ENCODE measurements at regions not wholly inside any gene's neighbourhood (a gene's known extent, or its start where the extent isn't known, plus 50 kb on each side); places are given as distances from the start of the nearest gene placed in this dataset.

DNA sequence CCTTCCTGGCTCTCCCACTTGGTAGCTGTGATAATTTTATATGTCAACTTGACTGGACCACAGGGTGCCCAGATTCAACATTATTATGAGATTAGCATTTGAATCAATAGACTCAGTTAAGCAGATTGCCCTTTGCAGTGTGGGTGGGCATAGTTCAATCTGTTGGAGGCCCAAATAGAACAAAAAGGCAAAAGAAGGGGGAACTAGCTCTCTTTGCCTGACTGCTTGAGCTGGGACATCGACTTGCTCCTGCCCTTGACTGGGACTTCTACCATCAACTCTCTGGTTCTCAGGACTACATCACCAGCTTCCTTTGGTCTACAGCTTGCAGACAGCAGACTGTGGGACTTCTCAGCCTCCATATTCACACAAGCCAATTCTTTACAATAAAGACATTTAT, 1189.2 kb downstream of the BCL11B start:
- DNase-seq (ENCODE audit: insufficient read length, low spot score) (no peak), FAIRE-seq (no peak)
- no peak for TF ChIP-seq TAF1 (IDR thresholded peaks at IDR 0.05; ENCODE audit: low read depth, low read length)
- TF ChIP-seq POLR2A (IDR thresholded peaks at IDR 0.05; ENCODE audit: low read depth, low read length): no peak
- no peak for TF ChIP-seq PAX5 (IDR thresholded peaks at IDR 0.05; ENCODE audit: insufficient read depth, low read length, severe bottlenecking)
- TF ChIP-seq SPI1 (IDR thresholded peaks at IDR 0.05; ENCODE audit: low read depth, low read length): no peak
- TF ChIP-seq POLR2AphosphoS5 (IDR thresholded peaks at IDR 0.05; ENCODE audit: low read depth, low read length): no peak
- TF ChIP-seq POU2F2 (IDR thresholded peaks at IDR 0.05; ENCODE audit: low read depth, low read length): no peak

- no peak for TF ChIP-seq POU2F2 (IDR thresholded peaks at IDR 0.05; ENCODE audit: low read depth, low read length)
- no peak for TF ChIP-seq SPI1 (IDR thresholded peaks at IDR 0.05; ENCODE audit: low read depth, low read length)
- no peak for TF ChIP-seq POLR2AphosphoS5 (IDR thresholded peaks at IDR 0.05; ENCODE audit: low read depth, low read length)
- no peak for TF ChIP-seq PAX5 (IDR thresholded peaks at IDR 0.05; ENCODE audit: insufficient read depth, low read length, severe bottlenecking)
- TF ChIP-seq POLR2A (IDR thresholded peaks at IDR 0.05; ENCODE audit: low read depth, low read length): no peak
- TF ChIP-seq TAF1 (IDR thresholded peaks at IDR 0.05; ENCODE audit: low read depth, low read length): no peak
- DNase-seq (ENCODE audit: insufficient read length, low spot score) (no peak), FAIRE-seq (no peak)
Observed at GRCh38 chr14:98085751-98086150, 1186.2 kb downstream of the BCL11B start.

DNA sequence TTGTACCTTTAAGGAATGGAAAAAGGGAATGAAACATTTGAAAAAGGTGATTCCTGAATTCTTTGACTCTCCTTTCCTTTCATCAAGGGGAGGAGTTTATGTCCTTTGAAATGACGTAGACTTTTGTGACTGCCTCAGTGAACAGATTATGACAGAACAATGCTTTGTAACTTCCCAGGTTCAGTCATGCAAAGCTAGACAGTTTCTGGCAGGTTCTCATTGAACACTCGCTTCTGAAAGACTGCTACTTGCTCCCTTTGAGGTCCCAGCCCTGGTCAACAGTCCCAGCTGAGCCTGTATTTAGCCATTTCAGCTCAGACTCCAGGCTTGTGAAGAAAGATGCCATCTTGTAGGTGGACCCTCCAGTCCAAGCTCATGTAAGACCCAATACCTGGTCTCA, 1178.9 kb downstream of the BCL11B start:
- TF ChIP-seq POLR2AphosphoS5 (IDR thresholded peaks at IDR 0.05; ENCODE audit: low read depth, low read length): no peak
- TF ChIP-seq POLR2A (IDR thresholded peaks at IDR 0.05; ENCODE audit: low read depth, low read length): no peak
- TF ChIP-seq POU2F2 (IDR thresholded peaks at IDR 0.05; ENCODE audit: low read depth, low read length): no peak
- no peak for TF ChIP-seq TAF1 (IDR thresholded peaks at IDR 0.05; ENCODE audit: low read depth, low read length)
- TF ChIP-seq SPI1 (IDR thresholded peaks at IDR 0.05; ENCODE audit: low read depth, low read length): no peak
- TF ChIP-seq PAX5 (IDR thresholded peaks at IDR 0.05; ENCODE audit: insufficient read depth, low read length, severe bottlenecking): no peak
- no peak for FAIRE-seq
- DNase-seq (ENCODE audit: insufficient read length, low spot score): no peak

DNA sequence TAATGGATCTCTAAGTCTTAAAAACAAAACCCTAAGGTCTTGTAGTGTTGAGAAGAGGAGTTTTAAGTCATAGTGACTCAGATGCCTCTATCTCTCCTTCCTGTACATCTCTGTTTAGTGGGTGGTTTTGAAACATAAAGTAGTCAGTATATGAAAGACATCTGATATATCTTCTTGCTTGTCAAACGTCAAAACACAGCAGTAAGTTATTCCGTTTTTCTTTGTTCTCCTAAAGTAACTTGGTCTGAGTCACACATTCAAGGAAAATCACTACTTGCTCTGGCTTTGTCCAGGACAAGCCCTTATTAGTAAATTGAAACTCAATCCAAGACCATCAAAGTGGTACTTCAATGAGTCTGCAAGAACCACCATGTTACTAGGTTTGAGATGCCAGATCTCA, 1172.5 kb downstream of the BCL11B start:
- FAIRE-seq: no peak
- TF ChIP-seq TAF1 (IDR thresholded peaks at IDR 0.05; ENCODE audit: low read depth, low read length) (no peak), SPI1 (IDR thresholded peaks at IDR 0.05; ENCODE audit: low read depth, low read length) (no peak), POLR2AphosphoS5 (IDR thresholded peaks at IDR 0.05; ENCODE audit: low read depth, low read length) (no peak), POLR2A (IDR thresholded peaks at IDR 0.05; ENCODE audit: low read depth, low read length) (no peak), POU2F2 (IDR thresholded peaks at IDR 0.05; ENCODE audit: low read depth, low read length) (no peak)

DNA sequence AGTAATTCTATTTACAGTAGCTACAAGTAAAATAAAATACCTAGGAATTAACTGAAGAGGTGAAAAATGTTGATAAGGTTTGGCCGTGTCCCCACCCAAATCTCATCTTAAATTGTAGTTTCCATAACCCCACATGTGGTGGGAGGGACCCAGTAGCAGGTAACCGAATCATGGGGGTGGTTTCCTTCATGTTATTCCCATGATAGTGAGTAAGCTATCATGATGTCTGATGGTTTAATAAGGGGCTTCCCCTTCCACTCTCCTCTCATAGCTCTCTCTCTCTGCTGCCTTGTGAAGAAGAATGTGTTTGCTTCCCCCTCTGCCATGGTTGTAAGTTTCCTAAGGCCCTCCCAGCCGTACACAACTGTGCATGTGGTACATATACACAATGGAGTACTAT, 1170.7 kb downstream of the BCL11B start:
- no peak for TF ChIP-seq POU2F2 (IDR thresholded peaks at IDR 0.05; ENCODE audit: low read depth, low read length)
- TF ChIP-seq TAF1 (IDR thresholded peaks at IDR 0.05; ENCODE audit: low read depth, low read length): no peak
- no peak for TF ChIP-seq PAX5 (IDR thresholded peaks at IDR 0.05; ENCODE audit: insufficient read depth, low read length, severe bottlenecking)
- no peak for TF ChIP-seq POLR2A (IDR thresholded peaks at IDR 0.05; ENCODE audit: low read depth, low read length)
- TF ChIP-seq SPI1 (IDR thresholded peaks at IDR 0.05; ENCODE audit: low read depth, low read length): no peak
- no peak for TF ChIP-seq POLR2AphosphoS5 (IDR thresholded peaks at IDR 0.05; ENCODE audit: low read depth, low read length)
- DNase-seq (ENCODE audit: insufficient read length, low spot score) (no peak), FAIRE-seq (no peak)

More for the DNA sequence above, 1172.5 kb downstream of the BCL11B start:
- no peak for DNase-seq (ENCODE audit: insufficient read length, low spot score)

DNA sequence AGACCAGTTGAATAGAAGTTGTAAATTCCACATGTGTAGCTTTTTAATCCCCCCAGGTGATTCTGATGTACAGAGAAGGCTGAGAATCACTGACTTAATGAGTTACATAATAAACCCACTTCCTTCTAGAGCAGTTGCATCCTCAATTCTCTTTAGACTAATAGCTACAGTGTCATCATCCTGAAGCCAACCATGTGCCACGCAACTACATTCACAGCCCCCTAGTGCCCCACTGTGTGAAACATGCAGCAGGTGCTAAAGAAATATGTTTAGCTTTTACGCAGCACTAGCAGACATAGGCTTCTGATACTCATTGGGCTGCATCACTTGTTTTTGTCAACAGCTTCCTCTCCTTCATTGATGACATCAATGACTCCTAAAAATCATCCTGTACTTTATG, 1168.3 kb downstream of the BCL11B start:
- FAIRE-seq (peak; percentile 31), DNase-seq (ENCODE audit: insufficient read length, low spot score) (no peak)
- no peak for TF ChIP-seq POLR2AphosphoS5 (IDR thresholded peaks at IDR 0.05; ENCODE audit: low read depth, low read length)
- TF ChIP-seq PAX5 (IDR thresholded peaks at IDR 0.05; ENCODE audit: insufficient read depth, low read length, severe bottlenecking): no peak
- TF ChIP-seq SPI1 (IDR thresholded peaks at IDR 0.05; ENCODE audit: low read depth, low read length): no peak
- TF ChIP-seq POLR2A (IDR thresholded peaks at IDR 0.05; ENCODE audit: low read depth, low read length): no peak
- no peak for TF ChIP-seq POU2F2 (IDR thresholded peaks at IDR 0.05; ENCODE audit: low read depth, low read length)
- no peak for TF ChIP-seq TAF1 (IDR thresholded peaks at IDR 0.05; ENCODE audit: low read depth, low read length)

- no peak for DNase-seq (ENCODE audit: insufficient read length, low spot score)
- FAIRE-seq: no peak
- TF ChIP-seq POLR2AphosphoS5 (IDR thresholded peaks at IDR 0.05; ENCODE audit: low read depth, low read length): no peak
- no peak for TF ChIP-seq POU2F2 (IDR thresholded peaks at IDR 0.05; ENCODE audit: low read depth, low read length)
- no peak for TF ChIP-seq PAX5 (IDR thresholded peaks at IDR 0.05; ENCODE audit: insufficient read depth, low read length, severe bottlenecking)
- no peak for TF ChIP-seq POLR2A (IDR thresholded peaks at IDR 0.05; ENCODE audit: low read depth, low read length)
- TF ChIP-seq SPI1 (IDR thresholded peaks at IDR 0.05; ENCODE audit: low read depth, low read length): no peak
- no peak for TF ChIP-seq TAF1 (IDR thresholded peaks at IDR 0.05; ENCODE audit: low read depth, low read length)
Observed at GRCh38 chr14:98109326-98109725, 1162.7 kb downstream of the BCL11B start.

DNA sequence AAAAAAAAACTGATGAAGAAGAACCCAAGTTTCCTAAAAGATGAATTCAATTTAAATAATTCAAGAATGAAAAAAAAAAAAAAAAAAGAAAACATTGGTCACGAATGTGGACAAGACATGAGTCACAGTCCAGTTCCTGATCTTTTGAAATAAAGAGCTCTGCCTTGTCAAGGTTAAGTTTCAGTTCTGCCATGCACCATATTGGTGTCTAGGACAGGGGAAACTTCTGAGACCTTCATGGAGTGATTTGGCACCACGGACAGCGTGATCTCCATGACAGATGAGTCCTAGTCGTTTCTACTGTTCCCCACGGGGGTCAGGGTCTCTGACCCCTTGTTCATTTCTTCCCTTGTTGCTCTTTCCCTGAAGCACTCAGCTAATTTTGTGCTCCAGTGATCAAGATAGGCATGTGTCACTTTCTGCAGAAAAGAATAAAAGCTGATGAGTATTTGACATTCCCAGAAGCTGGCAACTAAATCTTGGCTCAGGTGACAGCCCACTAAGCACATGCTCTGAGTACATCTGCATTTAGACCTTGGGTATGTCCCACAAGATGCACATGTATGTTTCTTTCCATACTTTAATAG, 1159.7 kb downstream of the BCL11B start:
- FAIRE-seq: no peak
- 0 out of 2 replicates have a peak, but pooled peaks have one; percentile 23 for TF ChIP-seq SPI1 (IDR thresholded peaks at IDR 0.05; ENCODE audit: low read depth, low read length)
- TF ChIP-seq POLR2AphosphoS5 (IDR thresholded peaks at IDR 0.05; ENCODE audit: low read depth, low read length): no peak
- TF ChIP-seq TAF1 (IDR thresholded peaks at IDR 0.05; ENCODE audit: low read depth, low read length): no peak
- no peak for DNase-seq (ENCODE audit: insufficient read length, low spot score)

DNA sequence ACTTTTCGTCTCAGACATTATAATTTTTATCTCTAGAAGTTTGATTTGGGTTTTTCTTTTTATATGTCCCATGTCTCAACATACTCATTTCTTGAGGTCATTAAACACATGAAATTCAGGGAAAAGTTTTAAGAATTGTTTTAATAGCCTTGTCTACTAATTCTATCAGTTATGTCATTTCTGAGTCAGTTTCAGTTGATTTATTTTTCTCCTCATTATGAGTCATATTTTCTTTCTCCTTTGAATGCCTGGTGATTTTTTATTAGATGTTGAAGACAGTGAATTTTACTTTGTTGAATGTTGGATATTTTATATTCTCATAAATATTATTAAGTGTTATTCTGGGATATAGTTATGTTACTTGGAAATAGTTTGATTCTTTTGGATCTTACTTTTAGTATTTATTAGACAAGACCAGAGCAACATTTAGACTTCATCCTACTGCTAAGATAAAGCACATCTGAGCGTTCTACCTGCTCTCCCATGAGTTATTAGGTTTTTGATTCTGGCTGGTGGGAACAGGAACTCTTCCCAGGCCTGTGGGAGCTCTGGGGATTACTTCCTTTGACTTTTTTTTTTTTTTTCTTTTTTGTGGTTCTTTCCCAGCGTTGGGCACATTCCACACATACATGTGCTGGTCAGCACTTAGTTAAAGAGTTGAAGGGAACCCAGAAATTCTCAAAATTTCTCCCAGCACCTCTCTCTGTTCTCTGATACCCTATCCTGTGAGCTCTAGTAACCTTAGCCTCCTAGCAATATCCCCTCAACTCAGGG, 1157.7 kb downstream of the BCL11B start:
- TF ChIP-seq POLR2AphosphoS5 (IDR thresholded peaks at IDR 0.05; ENCODE audit: low read depth, low read length): no peak
- TF ChIP-seq SPI1 (IDR thresholded peaks at IDR 0.05; ENCODE audit: low read depth, low read length): no peak
- TF ChIP-seq PAX5 (IDR thresholded peaks at IDR 0.05; ENCODE audit: insufficient read depth, low read length, severe bottlenecking): no peak
- no peak for TF ChIP-seq TAF1 (IDR thresholded peaks at IDR 0.05; ENCODE audit: low read depth, low read length)
- TF ChIP-seq POLR2A (IDR thresholded peaks at IDR 0.05; ENCODE audit: low read depth, low read length): no peak
- TF ChIP-seq POU2F2 (IDR thresholded peaks at IDR 0.05; ENCODE audit: low read depth, low read length): no peak
- DNase-seq (ENCODE audit: insufficient read length, low spot score) (no peak), FAIRE-seq (no peak)

Data from GM12891 (cell line).